ENCODE measurements at regions not wholly inside any gene's neighbourhood (a gene's known extent, or its start where the extent isn't known, plus 50 kb on each side); places are given as distances from the start of the nearest gene placed in this dataset.
"Not testable (repeated sequence)": the region's sequence is repeated elsewhere in the genome, so short reads cannot be mapped to it uniquely, and the experiment has no call there.

DNA sequence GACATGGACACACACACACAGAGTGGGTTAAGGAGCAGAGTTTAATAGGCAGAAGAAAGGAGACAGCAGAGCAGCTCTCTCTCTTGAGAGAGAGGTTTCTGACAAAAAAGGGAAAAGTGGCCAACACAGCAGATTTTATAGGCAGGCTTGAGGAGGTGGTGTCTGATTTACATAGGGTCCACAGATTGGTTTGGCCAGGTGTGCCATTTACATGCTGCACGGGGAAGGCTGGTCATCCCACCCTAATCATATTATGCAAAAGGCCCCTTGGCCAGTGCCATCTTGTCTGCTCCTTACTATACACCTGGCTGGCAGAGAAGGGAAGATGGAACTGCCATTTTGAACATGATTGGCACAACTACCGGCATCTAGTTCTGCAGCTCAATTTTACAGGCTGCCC, 240.8 kb downstream of the NPR3 start:
- no peak overlapping the region for H3K9ac ChIP-seq
- no peaks in the 10 kb centered on the region for H3K27me3 ChIP-seq (ENCODE audit: insufficient read depth)
- no peaks in the 10 kb centered on the region for H3K9me3 ChIP-seq
- no peaks in the 10 kb centered on the region for H3K9me2 ChIP-seq
- no peak overlapping the region; a peak in 1 of 4 replicates for H3K27ac ChIP-seq (ENCODE audit: low read depth in 2 of 2, low read length in 1 of 2)
- no peak overlapping the region for H3K4me2 ChIP-seq
- peaks cover 18% of the 10 kb centered on the region; the same call in 1 of the 2 replicates for H3K79me2 ChIP-seq (ENCODE audit: insufficient read depth)
- no peaks in the 10 kb centered on the region for H4K20me1 ChIP-seq (ENCODE audit: insufficient read depth)
- no peak overlapping the region for H2AFZ ChIP-seq (ENCODE audit: low read depth)
- ChIA-PET POLR2A (no interaction called here), CTCF (no interaction called here)
- TF ChIP-seq USF2 (IDR thresholded peaks at IDR 0.05; ENCODE audit: borderline replicate concordance, low read depth, low read length): no peak
- TF ChIP-seq RXRA (IDR thresholded peaks at IDR 0.05; ENCODE audit: borderline replicate concordance, low read depth): no peak
- TF ChIP-seq CHD2 (IDR thresholded peaks at IDR 0.05; ENCODE audit: low read length, partially characterized antibody): no peak
- TF ChIP-seq GATA2 (CRISPR knock-in tag; IDR thresholded peaks at IDR 0.05): no peak
- TF ChIP-seq YY1 (IDR thresholded peaks at IDR 0.05; ENCODE audit: low read depth): no peak
- peaks cover 0 to 7% of the 10 kb centered on the region in 2 experiments; a peak in 2 of 4 replicates for H3K4me1 ChIP-seq (ENCODE audit: control insufficient read depth in 1 of 2, insufficient read depth in 2 of 2, low read depth in 1 of 2, low read length in 1 of 2)
- no peak overlapping the region for H3K4me3 ChIP-seq (ENCODE audit: low read depth in 2 of 2, low read length in 1 of 2)
- DNase-seq: no peak
- peaks cover 3% of the 10 kb centered on the region for H3F3A ChIP-seq (replicated peaks; ENCODE audit: insufficient read depth)
- peaks cover 0 to 24% of the 10 kb centered on the region in 2 experiments for H3K36me3 ChIP-seq (replicated peaks in 1 of 2; ENCODE audit: control insufficient read depth in 1 of 2, insufficient read depth in 2 of 2, low read length in 1 of 2)
- 31% methylated on average over 2 of the region's 2 CpGs for WGBS (ENCODE audit: low lambda C conversion rate)

- H3K9ac ChIP-seq; DNase-seq; H3K27ac ChIP-seq (ENCODE audit: low read depth in 2 of 2, low read length in 1 of 2); CTCF ChIA-PET; H3K4me1 ChIP-seq (ENCODE audit: control insufficient read depth in 1 of 2, insufficient read depth in 2 of 2, low read depth in 1 of 2, low read length in 1 of 2); H4K20me1 ChIP-seq (ENCODE audit: insufficient read depth); H2AFZ ChIP-seq (ENCODE audit: low read depth); POLR2A ChIA-PET; H3K9me3 ChIP-seq; H3K4me2 ChIP-seq; H3K4me3 ChIP-seq (ENCODE audit: low read depth in 2 of 2, low read length in 1 of 2); H3K27me3 ChIP-seq (ENCODE audit: insufficient read depth); H3K9me2 ChIP-seq; H3F3A ChIP-seq (replicated peaks; ENCODE audit: insufficient read depth): not testable (repeated sequence)
- H3K36me3 ChIP-seq (replicated peaks in 1 of 2; ENCODE audit: control insufficient read depth in 1 of 2, insufficient read depth in 2 of 2, low read length in 1 of 2): peaks cover 0 to 24% of the 10 kb centered on the region in 2 experiments
- 52% methylated on average over 2 of the region's 2 CpGs for WGBS (ENCODE audit: low lambda C conversion rate)
- peaks cover 20% of the 10 kb centered on the region; the same call in 1 of the 2 replicates for H3K79me2 ChIP-seq (ENCODE audit: insufficient read depth)
Observed at GRCh38 chr5:32952421-32952820, 241.3 kb downstream of the NPR3 start.

DNA sequence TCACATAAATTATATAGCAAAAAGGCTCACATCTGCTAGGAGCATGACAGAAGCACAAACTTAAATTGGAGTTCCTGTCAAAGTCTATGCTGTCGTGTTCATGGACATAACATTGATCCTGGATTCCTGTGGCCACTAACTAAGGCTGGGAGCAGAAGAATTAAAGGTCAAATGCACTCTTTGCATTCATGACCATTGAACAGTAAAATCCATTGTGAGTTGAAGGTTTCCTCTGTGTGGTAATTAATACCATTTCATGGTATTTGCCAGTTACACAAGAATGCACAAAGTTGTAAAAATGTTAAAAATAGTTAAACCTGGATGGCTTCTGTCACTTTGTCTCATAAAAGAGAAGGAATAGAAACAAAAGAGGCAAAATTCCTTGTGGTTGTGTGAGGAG, 242.6 kb downstream of the NPR3 start:
- Histone ChIP-seq H3F3A (replicated peaks; ENCODE audit: insufficient read depth) (peaks cover 3% of the 10 kb centered on the region), H3K4me2 (no peak overlapping the region), H3K9me2 (no peaks in the 10 kb centered on the region), H2AFZ (ENCODE audit: low read depth) (no peak overlapping the region), H3K79me2 (ENCODE audit: insufficient read depth) (peaks cover 28% of the 10 kb centered on the region; the same call in 1 of the 2 replicates), H3K9ac (no peak overlapping the region), H4K20me1 (ENCODE audit: insufficient read depth) (no peaks in the 10 kb centered on the region), H3K27ac (ENCODE audit: low read depth in 2 of 2, low read length in 1 of 2) (no peak overlapping the region; a peak in 1 of 4 replicates), H3K4me1 (ENCODE audit: control insufficient read depth in 1 of 2, insufficient read depth in 2 of 2, low read depth in 1 of 2, low read length in 1 of 2) (peaks cover 0 to 7% of the 10 kb centered on the region in 2 experiments; a peak in 2 of 4 replicates), H3K36me3 (replicated peaks in 1 of 2; ENCODE audit: control insufficient read depth in 1 of 2, insufficient read depth in 2 of 2, low read length in 1 of 2) (peaks cover 0 to 21% of the 10 kb centered on the region in 2 experiments), H3K4me3 (ENCODE audit: low read depth in 2 of 2, low read length in 1 of 2) (no peak overlapping the region), H3K27me3 (ENCODE audit: insufficient read depth) (no peaks in the 10 kb centered on the region), H3K9me3 (no peaks in the 10 kb centered on the region)
- no peak for TF ChIP-seq CHD2 (IDR thresholded peaks at IDR 0.05; ENCODE audit: low read length, partially characterized antibody)
- TF ChIP-seq, protein P1, sequence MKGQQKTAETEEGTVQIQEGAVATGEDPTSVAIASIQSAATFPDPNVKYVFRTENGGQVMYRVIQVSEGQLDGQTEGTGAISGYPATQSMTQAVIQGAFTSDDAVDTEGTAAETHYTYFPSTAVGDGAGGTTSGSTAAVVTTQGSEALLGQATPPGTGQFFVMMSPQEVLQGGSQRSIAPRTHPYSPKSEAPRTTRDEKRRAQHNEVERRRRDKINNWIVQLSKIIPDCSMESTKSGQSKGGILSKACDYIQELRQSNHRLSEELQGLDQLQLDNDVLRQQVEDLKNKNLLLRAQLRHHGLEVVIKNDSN (IDR thresholded peaks at IDR 0.05; ENCODE audit: borderline replicate concordance, low read depth): no peak
- no peak for TF ChIP-seq GATA2 (CRISPR knock-in tag; IDR thresholded peaks at IDR 0.05)
- no peak for TF ChIP-seq GABPA (IDR thresholded peaks at IDR 0.05; ENCODE audit: low read depth)
- no peak for TF ChIP-seq PBX3 (IDR thresholded peaks at IDR 0.05)
- no peak for TF ChIP-seq TCF12 (IDR thresholded peaks at IDR 0.05)
- no peak for TF ChIP-seq MEF2A (IDR thresholded peaks at IDR 0.05; ENCODE audit: borderline replicate concordance, low read depth)
- no peak for TF ChIP-seq RXRA (IDR thresholded peaks at IDR 0.05; ENCODE audit: borderline replicate concordance, low read depth)
- TF ChIP-seq EP300 (IDR thresholded peaks at IDR 0.05; ENCODE audit: borderline replicate concordance in 1 of 2, low read depth in 1 of 2, low read length in 1 of 2): no peak
- no peak for TF ChIP-seq NFIC (IDR thresholded peaks at IDR 0.05; ENCODE audit: borderline replicate concordance)
- no peak for TF ChIP-seq EZH2phosphoT487 (IDR thresholded peaks at IDR 0.05; ENCODE audit: borderline replicate concordance, low read depth)
- no peak for TF ChIP-seq TAF1 (IDR thresholded peaks at IDR 0.05; ENCODE audit: borderline replicate concordance, low read depth, low read length)
- no peak for TF ChIP-seq RFX5 (IDR thresholded peaks at IDR 0.05; ENCODE audit: low read length)
- TF ChIP-seq ELF1 (IDR thresholded peaks at IDR 0.05): no peak
- TF ChIP-seq RCOR1 (IDR thresholded peaks at IDR 0.05; ENCODE audit: low read length): no peak
- TF ChIP-seq, protein P2, sequence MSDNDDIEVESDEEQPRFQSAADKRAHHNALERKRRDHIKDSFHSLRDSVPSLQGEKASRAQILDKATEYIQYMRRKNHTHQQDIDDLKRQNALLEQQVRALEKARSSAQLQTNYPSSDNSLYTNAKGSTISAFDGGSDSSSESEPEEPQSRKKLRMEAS (IDR thresholded peaks at IDR 0.05; ENCODE audit: low read depth): no peak
- CTCF ChIA-PET: interaction anchor here (0.8 kb wide), 1 partner anchor 16 kb away, joined by 3 read pairs; no protein-coding TSS in a partner anchor
- no peak for DNase-seq
- WGBS (ENCODE audit: low lambda C conversion rate): 44% methylated on average over 1 of the region's 1 CpG
- POLR2A ChIA-PET: no interaction called here
